NCI-H82 treated with DMSO at 0.1 percent for 48 hours (cell line): ENCODE measurements at regions not wholly inside any gene's neighbourhood (a gene's known extent, or its start where the extent isn't known, plus 50 kb on each side); places are given as distances from the start of the nearest gene placed in this dataset.
"Not testable (repeated sequence)": the region's sequence is repeated elsewhere in the genome, so short reads cannot be mapped to it uniquely, and the experiment has no call there.

Experiments used
- DNase-seq: peaks from one replicate; lab custom pipeline; 2025; ENCODE audit not compliant: unreplicated experiment; lab: John Stamatoyannopoulos, UW

DNA sequence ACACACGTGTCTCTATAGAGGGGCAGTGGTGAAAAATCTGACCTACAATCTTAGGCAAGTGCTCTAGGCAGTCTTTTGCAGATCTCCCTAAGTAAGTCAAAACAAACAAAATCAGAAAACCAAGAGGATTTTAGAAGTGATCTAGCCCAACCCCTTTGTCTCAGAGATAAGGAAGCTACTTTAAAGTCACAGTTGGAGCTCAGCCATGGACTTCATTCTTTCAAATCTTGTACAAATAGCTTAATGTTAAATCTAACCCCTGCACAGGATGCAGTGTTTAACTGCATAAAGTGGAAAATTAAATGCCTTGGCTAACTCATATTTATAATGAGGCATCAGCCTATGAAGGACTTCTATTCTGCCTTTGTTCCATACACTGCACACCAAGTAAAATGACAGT, 135.1 kb upstream of the RFX3 start:
- no peak for DNase-seq

DNA sequence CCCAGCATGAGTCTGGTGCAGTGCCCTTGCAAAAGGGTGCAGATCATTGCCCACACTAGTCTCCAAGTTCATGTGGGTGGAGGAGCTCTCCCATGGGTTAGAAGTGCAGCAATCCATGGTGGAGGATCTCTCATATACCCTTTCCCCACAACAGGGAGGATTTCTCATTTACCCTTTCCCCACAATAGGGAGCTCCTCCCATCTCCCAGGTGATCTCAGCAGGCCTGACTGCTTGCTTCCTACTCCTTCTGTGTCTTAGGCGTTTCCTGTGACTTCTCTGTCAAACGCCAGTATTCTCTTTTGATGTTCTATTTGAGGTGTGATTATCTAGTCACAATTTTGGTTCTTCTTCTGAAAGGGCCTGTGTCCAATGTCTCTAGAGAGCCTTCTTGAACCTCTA, 133.8 kb upstream of the RFX3 start:
- DNase-seq: no peak

DNA sequence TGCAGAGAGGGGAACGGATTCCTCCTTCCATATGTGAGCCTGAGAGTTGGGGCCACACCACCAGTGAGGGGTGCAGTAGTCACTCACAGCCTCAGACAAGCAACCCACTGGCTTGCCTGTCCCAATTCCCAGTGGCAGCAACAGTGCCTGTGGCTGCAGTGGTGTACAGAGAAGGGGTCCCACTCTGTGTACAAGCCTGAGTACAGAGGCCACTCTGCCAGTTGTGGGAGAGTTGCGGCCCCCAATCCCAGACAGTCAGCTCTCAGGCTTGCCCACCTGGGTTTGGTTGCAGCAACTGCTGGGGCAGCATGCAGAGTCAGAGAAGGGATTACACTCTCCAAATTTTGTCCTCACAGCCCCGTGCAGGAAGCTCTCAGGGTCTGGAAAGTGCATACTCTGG, 133.2 kb upstream of the RFX3 start:
- DNase-seq: no peak

DNA sequence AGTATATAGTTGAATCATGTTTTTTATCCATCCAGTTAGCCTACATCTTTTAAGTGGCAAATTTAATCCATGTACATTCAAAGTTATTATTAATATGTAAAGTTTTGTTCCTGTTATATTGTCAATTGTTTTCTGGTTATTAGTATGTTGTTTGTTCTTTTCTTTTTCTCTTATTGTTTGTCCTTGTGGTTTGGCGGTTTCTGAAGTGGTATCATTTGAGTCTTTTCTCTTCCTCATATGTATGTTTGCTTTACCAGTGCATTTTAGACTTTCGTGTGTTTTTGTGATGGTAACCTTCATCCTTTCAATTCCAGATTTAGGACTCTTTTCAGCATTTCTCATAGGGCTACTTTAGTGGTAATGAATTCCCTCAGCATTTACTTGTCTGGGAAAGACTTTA, 130.4 kb upstream of the RFX3 start:
- DNase-seq: no peak

DNA sequence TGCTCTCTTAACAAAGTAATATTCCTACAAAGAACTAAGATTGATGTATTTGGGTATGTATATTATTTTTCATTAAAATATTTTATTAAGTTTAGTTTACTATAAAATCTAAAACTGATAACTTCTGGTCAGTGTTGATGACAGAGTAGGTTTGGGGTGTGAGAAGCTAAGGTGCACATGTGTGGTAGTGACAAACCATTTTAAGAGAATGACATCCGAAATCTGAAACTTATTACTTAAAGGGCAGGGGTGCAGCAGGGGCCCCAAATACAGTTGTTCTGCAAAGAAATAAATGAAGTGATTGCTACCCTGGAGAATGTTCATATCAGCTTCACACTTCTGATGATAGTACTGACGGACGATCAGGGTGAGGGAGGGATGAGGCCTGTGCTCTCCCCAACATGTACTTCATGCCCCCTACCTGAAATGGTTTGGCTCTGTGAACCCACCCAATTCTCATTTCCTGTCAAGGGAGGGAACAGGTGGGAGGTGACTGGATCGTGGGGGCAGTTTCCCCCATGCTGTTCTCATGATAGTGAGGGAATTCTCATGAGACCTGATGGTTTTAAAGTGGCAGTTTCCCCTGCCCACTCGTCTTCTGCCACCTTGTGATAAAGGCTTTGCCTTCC, 125.3 kb upstream of the RFX3 start:
- DNase-seq: no peak

DNA sequence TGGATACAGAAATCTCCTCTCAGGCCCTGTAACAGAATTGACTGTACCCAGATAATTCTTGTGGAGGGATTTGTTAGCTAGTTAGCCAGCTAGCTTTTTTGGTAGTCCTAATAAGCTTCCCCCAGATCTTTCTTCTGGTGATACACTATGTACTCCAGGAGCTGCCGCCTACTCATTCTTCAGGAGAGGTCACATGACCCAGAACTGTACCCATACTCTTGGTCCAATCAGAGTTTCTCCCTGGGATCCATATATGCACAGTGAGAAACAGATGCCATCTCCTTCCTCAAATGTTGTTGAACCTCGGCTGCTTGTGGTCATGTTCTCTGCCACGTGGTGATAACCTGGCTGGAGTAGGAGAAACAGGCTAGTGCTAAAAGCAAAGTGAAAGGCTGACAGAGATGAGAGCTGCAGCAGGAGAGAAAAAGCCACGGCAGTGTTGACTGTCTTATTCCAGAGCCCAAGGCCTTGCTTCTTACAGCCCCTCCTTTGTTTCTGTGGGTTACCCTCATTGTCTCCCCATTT, 123.0 kb upstream of the RFX3 start:
- no peak for DNase-seq

DNA sequence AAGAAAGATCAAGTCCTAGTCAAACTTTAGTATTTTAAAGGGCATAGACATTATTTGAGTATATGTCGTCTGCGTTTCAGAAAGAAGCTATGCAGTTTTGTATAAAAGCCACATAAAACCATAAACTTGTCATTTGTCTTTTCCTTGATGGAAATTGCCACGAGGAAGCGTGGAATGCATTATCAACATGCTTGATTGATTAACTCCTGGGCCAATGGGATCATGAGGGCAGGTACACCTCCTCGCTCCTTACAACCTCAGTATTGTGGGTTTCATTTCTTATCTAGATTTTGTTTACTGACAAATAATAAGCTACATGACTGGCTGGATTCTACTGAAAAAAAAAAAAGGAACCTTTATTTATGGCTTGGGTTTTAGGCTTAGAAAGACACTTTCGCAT, 122.5 kb upstream of the RFX3 start:
- no peak for DNase-seq

DNA sequence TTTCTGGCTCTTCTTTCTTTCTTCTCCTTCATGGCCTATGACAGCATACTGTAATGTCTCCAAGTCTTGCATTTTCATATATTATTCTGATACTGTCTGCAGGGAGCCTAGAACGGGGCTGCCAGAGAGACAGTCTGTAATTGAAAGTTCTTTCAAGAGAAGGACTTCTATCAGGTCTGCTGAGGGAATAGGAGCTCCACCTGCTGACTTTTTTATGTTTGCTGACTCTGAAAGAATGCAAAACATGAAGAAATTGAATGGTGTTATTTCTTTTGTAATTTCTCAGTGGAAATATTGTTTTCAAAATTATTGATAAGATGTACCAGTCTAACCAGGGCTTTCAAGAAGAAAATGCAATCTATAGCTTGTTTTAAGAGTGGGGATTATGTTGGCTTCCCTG, 121.9 kb upstream of the RFX3 start:
- DNase-seq: no peak

DNA sequence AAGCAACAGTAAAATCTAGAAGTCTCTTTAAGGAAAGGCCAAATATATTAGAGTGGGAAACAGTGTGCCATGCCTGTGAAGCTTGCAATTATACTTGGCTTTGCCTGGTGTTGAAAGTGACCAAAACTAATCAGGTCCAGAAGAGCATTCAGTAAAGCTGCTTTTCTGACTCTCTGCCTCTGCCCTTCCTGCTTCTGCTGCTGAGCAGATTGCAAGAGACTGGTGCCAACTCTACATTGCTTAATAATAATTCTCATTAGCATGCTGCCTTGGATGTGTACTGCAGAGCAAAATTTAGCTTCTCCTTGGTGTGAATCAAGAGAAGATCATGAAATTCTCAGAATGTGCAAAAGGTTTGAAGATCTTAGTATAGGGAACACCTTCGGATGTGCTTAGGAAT, 120.4 kb upstream of the RFX3 start:
- DNase-seq: no peak

DNA sequence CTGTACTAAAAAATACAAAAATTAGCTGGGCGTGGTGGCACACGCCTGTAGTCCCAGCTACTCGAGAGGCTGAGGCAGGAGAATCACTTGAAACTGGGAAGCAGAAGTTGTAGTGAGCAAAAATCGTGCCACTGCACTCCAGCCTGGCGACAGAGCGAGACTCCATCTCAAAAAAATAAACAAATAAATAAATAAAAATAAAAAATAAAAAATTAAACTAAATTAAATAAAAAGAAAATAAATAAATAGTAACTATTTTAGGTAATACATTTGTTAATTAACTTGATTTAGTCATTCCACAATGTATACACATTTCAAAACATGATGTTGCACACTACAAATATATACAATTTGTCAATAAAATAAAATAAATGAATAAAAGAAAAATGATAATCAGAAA, 116.3 kb upstream of the RFX3 start:
- not testable (repeated sequence) for DNase-seq

DNA sequence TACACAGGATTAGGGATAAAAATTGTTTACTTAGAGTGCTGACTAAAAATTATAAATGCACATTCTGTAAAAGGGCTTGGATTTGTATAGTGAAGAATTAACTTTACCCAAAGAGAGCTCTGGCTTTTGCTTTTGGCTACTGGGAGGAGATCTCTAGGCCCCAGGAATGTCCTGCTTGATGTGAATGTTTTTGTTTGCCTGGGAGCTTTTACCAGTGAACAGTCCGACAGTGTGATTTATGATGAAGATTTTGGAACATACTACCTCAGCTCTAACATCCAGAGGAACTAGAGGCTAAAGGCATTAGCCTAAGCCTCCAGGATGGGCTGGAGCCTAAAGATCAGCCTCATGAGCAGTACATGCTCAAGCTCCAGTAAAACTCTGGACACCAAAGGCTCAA, 103.7 kb upstream of the RFX3 start:
- DNase-seq: no peak

DNA sequence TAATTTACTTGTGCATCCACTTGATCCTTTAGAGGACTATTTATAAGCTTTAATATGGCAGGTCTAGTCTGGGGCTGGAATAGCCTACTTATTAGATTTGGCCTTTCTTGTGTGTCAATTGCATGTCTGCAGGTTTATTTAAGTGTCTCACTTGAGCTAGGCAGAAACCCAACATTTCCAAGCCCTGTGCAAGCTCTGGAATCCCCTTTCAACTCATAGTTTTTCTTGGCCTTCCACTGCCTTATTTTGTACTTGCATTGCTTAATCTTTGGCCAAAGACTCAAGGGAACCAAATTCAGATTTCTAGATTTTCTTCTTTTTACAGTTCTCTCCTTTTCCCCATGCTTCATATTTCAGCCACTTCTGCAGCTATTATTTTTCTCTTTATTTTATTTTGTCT, 102.4 kb upstream of the RFX3 start:
- DNase-seq: no peak

DNA sequence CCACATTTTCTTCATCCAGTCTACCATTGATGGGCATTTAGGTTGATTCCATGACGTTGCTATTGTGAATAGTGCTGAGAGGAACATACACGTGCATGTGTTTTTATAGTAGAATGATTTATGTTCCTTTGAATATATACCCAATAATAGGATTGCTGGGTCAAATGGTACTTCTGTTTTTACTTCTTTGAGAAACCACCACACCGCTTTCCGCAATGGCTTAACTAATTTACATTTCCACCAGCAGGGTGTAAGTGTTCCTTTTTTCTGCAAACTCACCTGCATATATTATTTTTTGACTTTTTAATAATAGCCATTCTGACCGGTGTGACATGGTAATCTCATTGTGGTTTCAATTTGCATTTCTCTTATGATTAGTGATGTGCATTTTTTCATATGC, 82.2 kb upstream of the RFX3 start:
- DNase-seq: no peak

DNA sequence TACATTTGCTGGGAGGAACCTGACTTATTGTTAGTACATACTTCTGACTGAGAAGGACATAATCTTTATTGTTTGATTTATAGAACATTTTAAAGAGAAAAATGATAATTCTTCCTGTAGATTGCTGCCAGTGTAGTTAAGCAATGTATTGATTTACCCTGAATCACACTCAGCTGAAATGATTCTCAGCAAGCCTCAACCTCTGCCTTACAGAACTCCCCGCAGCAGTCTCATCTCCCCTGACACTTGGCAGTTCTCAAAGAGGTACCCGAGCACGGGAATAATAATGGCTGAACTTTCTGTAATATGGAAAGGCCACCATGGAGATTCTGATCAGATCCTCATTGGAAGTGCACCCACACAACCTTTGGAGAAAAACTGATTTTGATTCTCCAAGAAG, 74.9 kb upstream of the RFX3 start:
- DNase-seq: no peak

DNA sequence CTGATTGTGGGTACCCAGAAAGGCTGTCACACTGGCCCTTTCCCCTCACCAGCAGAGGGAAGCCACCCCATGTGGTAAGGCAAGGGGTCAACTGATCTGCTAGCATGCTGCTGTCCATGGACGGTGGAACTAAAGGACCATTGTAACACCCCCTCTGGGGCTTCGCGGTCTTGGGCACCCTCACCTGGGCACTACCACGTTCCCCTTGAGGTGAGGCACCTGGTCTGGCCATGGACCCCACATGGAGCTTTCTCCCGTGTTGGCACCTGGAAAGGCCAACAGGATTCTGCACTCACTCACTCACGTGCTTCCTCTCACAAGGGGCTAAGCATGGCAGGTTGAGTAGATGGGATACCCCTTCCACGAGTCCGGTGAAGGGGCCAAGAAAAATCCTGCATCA, 72.0 kb upstream of the RFX3 start:
- no peak for DNase-seq

DNA sequence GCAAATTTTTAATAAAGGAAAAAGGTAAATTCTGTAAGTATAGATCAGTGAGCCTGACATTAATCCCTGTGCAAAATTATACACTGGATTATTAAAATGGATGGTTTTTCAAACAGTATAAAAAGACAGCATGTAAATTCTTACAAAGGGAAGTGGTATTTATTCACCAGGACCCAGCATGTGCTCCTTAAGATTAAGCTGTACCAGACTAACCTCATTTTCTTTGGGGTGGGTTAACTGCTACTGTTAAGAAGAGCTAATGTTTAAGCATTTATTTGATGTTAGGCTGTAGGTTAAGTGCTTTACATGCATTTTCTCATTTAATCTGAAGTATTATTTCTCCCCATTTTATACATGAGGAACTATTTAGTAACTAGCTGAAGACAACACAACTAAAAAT, 60.3 kb upstream of the RFX3 start:
- no peak for DNase-seq

DNA sequence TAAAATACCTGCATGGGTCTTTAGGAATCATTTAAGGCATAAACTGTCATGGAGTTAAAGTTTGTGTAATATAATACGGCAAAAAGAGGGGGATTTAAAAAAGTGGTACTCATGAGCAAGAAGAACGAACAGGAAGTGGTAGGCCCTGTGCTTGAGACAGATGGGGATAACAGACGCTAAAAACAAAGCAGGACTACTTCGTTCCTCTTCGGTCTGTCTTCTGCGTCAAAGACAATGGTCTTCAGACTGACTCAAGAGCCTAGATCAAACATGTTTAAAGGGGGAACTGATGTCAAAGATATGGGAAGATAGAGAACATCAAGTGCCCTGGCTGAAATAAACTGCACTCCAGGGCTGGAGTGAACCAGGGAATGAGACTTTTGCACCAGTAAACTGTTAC, 59.8 kb upstream of the RFX3 start:
- no peak for DNase-seq

DNA sequence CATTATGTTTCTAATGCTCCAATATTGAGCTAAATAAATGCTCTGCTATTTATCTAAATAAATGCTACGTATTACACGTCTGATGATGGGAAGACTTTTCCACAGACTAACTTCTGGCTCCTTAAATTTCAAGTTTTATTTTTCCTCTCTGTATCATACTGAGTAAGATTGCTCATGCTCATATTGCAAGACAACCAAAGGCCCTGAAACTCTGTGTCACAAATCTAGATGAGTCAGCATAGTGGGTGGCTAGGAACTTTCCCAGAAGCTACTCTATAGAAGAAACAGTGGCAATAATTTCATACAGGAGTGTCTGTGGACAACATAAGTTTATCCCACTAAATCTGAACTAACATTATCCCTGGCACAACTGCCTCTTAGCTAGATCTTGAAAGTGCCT, 53.0 kb upstream of the RFX3 start:
- DNase-seq: no peak

DNA sequence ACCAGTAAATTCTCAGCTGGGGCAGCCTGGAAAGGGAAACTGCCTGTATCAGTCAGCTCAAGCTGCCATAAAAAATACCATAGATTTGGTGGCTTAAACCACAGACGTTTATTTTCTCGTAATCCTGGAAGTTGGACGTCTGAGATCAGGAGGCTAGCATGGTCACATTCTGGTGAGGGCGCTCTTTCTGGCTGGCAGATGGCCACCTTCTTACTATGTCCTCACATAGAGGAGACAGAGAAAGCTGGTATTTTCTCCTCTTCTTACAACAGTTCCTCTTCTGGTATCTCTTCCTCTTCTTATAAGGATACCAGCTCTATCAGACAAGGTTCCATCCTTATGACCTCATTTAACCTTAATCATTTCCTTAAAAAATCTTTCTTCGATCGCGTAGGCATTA, 50.5 kb upstream of the RFX3 start:
- no peak for DNase-seq

DNA sequence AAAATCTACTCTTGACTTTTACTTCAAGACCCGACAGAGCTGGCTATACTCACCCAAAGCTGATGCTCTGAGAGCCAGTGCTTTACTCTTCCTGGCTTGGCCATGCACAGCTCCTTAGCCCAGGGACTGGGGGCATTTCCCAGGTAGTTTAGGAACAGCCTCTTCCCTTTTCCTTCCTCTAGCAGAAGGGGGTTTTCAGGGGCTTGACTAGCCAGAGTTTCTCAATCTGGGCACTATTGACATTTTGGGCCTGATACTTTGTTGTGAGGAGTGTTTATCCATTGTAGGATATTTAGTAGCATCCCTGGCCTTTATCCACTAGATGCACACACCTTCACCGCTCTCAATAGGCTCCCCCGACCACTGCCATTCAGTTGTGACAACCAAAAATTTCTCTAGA, 50.0 kb upstream of the RFX3 start:
- DNase-seq: no peak
